ENCODE measurements at regions not wholly inside any gene's neighbourhood (a gene's known extent, or its start where the extent isn't known, plus 50 kb on each side); places are given as distances from the start of the nearest gene placed in this dataset.

GRCh38 chr2:133828913-133829312 is 260.6 kb upstream of the NCKAP5 start:
- WGBS: 87% methylated on average over 1 of the region's 2 CpGs
- no peak overlapping the region for H3K27ac ChIP-seq (ENCODE audit: low read depth, low read length)
- H3K9me3 ChIP-seq (ENCODE audit: insufficient read depth, low read depth, low read length): no peaks in the 10 kb centered on the region
- no peak overlapping the region for H3K4me3 ChIP-seq (ENCODE audit: low read length)
- no peak overlapping the region for H3K9ac ChIP-seq (ENCODE audit: low read depth, low read length)
- H3K36me3 ChIP-seq (ENCODE audit: insufficient read depth, low read length): no peaks in the 10 kb centered on the region
- no peaks in the 10 kb centered on the region for H3K4me1 ChIP-seq (ENCODE audit: insufficient read depth, low read length)
- no peaks in the 10 kb centered on the region for H3K27me3 ChIP-seq (ENCODE audit: insufficient read depth, low read length)

GRCh38 chr2:133829450-133830020 is 261.3 kb upstream of the NCKAP5 start:
- Histone ChIP-seq H3K4me1 (ENCODE audit: insufficient read depth, low read length) (no peaks in the 10 kb centered on the region), H3K9ac (ENCODE audit: low read depth, low read length) (no peak overlapping the region), H3K9me3 (ENCODE audit: insufficient read depth, low read depth, low read length) (no peaks in the 10 kb centered on the region), H3K27me3 (ENCODE audit: insufficient read depth, low read length) (no peaks in the 10 kb centered on the region), H3K27ac (ENCODE audit: low read depth, low read length) (no peak overlapping the region), H3K4me3 (ENCODE audit: low read length) (no peak overlapping the region), H3K36me3 (ENCODE audit: insufficient read depth, low read length) (no peaks in the 10 kb centered on the region)
- 76% methylated on average over 3 of the region's 3 CpGs for WGBS

- no peak overlapping the region for H3K9ac ChIP-seq (ENCODE audit: low read depth, low read length)
- 94% methylated on average over 1 of the region's 1 CpG for WGBS
- H3K4me1 ChIP-seq (ENCODE audit: insufficient read depth, low read length): no peaks in the 10 kb centered on the region
- H3K27ac ChIP-seq (ENCODE audit: low read depth, low read length): no peak overlapping the region
- no peaks in the 10 kb centered on the region for H3K36me3 ChIP-seq (ENCODE audit: insufficient read depth, low read length)
- H3K9me3 ChIP-seq (ENCODE audit: insufficient read depth, low read depth, low read length): no peaks in the 10 kb centered on the region
- no peak overlapping the region for H3K4me3 ChIP-seq (ENCODE audit: low read length)
- H3K27me3 ChIP-seq (ENCODE audit: insufficient read depth, low read length): no peaks in the 10 kb centered on the region
Measured at GRCh38 chr2:133833746-133834145, 265.5 kb upstream of the NCKAP5 start.

- no peaks in the 10 kb centered on the region for H3K4me1 ChIP-seq (ENCODE audit: insufficient read depth, low read length)
- no peak overlapping the region for H3K27ac ChIP-seq (ENCODE audit: low read depth, low read length)
- WGBS: 74% methylated on average over 2 of the region's 2 CpGs
- H3K27me3 ChIP-seq (ENCODE audit: insufficient read depth, low read length): no peaks in the 10 kb centered on the region
- no peak overlapping the region for H3K9ac ChIP-seq (ENCODE audit: low read depth, low read length)
- no peaks in the 10 kb centered on the region for H3K9me3 ChIP-seq (ENCODE audit: insufficient read depth, low read depth, low read length)
- no peaks in the 10 kb centered on the region for H3K36me3 ChIP-seq (ENCODE audit: insufficient read depth, low read length)
- no peak overlapping the region for H3K4me3 ChIP-seq (ENCODE audit: low read length)
Measured at GRCh38 chr2:133835821-133836619, 267.8 kb upstream of the NCKAP5 start.

GRCh38 chr2:133836691-133837345 is 268.6 kb upstream of the NCKAP5 start:
- Histone ChIP-seq H3K9ac (ENCODE audit: low read depth, low read length) (no peak overlapping the region), H3K27ac (ENCODE audit: low read depth, low read length) (no peak overlapping the region)
- WGBS: 90% methylated on average over 11 of the region's 11 CpGs

GRCh38 chr2:133837441-133838094 is 269.3 kb upstream of the NCKAP5 start:
- 94% methylated on average over 6 of the region's 6 CpGs for WGBS

More at GRCh38 chr2:133836691-133837345, 268.6 kb upstream of the NCKAP5 start:
- Histone ChIP-seq H3K4me1 (ENCODE audit: insufficient read depth, low read length) (no peaks in the 10 kb centered on the region), H3K9me3 (ENCODE audit: insufficient read depth, low read depth, low read length) (no peaks in the 10 kb centered on the region), H3K27me3 (ENCODE audit: insufficient read depth, low read length) (no peaks in the 10 kb centered on the region), H3K4me3 (ENCODE audit: low read length) (no peak overlapping the region), H3K36me3 (ENCODE audit: insufficient read depth, low read length) (no peaks in the 10 kb centered on the region)

GRCh38 chr2:133838642-133839365 is 270.5 kb upstream of the NCKAP5 start:
- Histone ChIP-seq H3K4me3 (ENCODE audit: low read length) (no peak overlapping the region), H3K9me3 (ENCODE audit: insufficient read depth, low read depth, low read length) (no peaks in the 10 kb centered on the region), H3K27me3 (ENCODE audit: insufficient read depth, low read length) (no peaks in the 10 kb centered on the region), H3K36me3 (ENCODE audit: insufficient read depth, low read length) (no peaks in the 10 kb centered on the region), H3K4me1 (ENCODE audit: insufficient read depth, low read length) (no peaks in the 10 kb centered on the region), H3K27ac (ENCODE audit: low read depth, low read length) (no peak overlapping the region), H3K9ac (ENCODE audit: low read depth, low read length) (no peak overlapping the region)
- WGBS: 92% methylated on average over 7 of the region's 7 CpGs

More at GRCh38 chr2:133837441-133838094, 269.3 kb upstream of the NCKAP5 start:
- no peaks in the 10 kb centered on the region for H3K9me3 ChIP-seq (ENCODE audit: insufficient read depth, low read depth, low read length)
- no peaks in the 10 kb centered on the region for H3K27me3 ChIP-seq (ENCODE audit: insufficient read depth, low read length)
- no peak overlapping the region for H3K9ac ChIP-seq (ENCODE audit: low read depth, low read length)
- H3K4me1 ChIP-seq (ENCODE audit: insufficient read depth, low read length): no peaks in the 10 kb centered on the region
- H3K4me3 ChIP-seq (ENCODE audit: low read length): no peak overlapping the region
- H3K27ac ChIP-seq (ENCODE audit: low read depth, low read length): no peak overlapping the region
- no peaks in the 10 kb centered on the region for H3K36me3 ChIP-seq (ENCODE audit: insufficient read depth, low read length)

GRCh38 chr2:133839677-133840076 is 271.4 kb upstream of the NCKAP5 start:
- Histone ChIP-seq H3K27me3 (ENCODE audit: insufficient read depth, low read length) (no peaks in the 10 kb centered on the region), H3K4me1 (ENCODE audit: insufficient read depth, low read length) (no peaks in the 10 kb centered on the region)
- WGBS: 88% methylated on average over 4 of the region's 6 CpGs

GRCh38 chr2:133840761-133841160 is 272.5 kb upstream of the NCKAP5 start:
- WGBS: 81% methylated on average over 7 of the region's 7 CpGs
- H3K27me3 ChIP-seq (ENCODE audit: insufficient read depth, low read length): no peaks in the 10 kb centered on the region
- H3K4me3 ChIP-seq (ENCODE audit: low read length): no peak overlapping the region
- no peak overlapping the region for H3K27ac ChIP-seq (ENCODE audit: low read depth, low read length)
- no peaks in the 10 kb centered on the region for H3K9me3 ChIP-seq (ENCODE audit: insufficient read depth, low read depth, low read length)
- H3K36me3 ChIP-seq (ENCODE audit: insufficient read depth, low read length): no peaks in the 10 kb centered on the region
- H3K9ac ChIP-seq (ENCODE audit: low read depth, low read length): no peak overlapping the region
- no peaks in the 10 kb centered on the region for H3K4me1 ChIP-seq (ENCODE audit: insufficient read depth, low read length)

More at GRCh38 chr2:133839677-133840076, 271.4 kb upstream of the NCKAP5 start:
- no peaks in the 10 kb centered on the region for H3K9me3 ChIP-seq (ENCODE audit: insufficient read depth, low read depth, low read length)
- no peak overlapping the region for H3K4me3 ChIP-seq (ENCODE audit: low read length)
- H3K27ac ChIP-seq (ENCODE audit: low read depth, low read length): no peak overlapping the region
- no peak overlapping the region for H3K9ac ChIP-seq (ENCODE audit: low read depth, low read length)
- no peaks in the 10 kb centered on the region for H3K36me3 ChIP-seq (ENCODE audit: insufficient read depth, low read length)

- H3K9me3 ChIP-seq (ENCODE audit: insufficient read depth, low read depth, low read length): no peaks in the 10 kb centered on the region
- WGBS: 66% methylated on average over 4 of the region's 4 CpGs
- H3K4me1 ChIP-seq (ENCODE audit: insufficient read depth, low read length): no peaks in the 10 kb centered on the region
- H3K4me3 ChIP-seq (ENCODE audit: low read length): no peak overlapping the region
- no peak overlapping the region for H3K27ac ChIP-seq (ENCODE audit: low read depth, low read length)
- H3K36me3 ChIP-seq (ENCODE audit: insufficient read depth, low read length): no peaks in the 10 kb centered on the region
- H3K27me3 ChIP-seq (ENCODE audit: insufficient read depth, low read length): no peaks in the 10 kb centered on the region
- H3K9ac ChIP-seq (ENCODE audit: low read depth, low read length): no peak overlapping the region
Measured at GRCh38 chr2:133841900-133842299, 273.6 kb upstream of the NCKAP5 start.
